ENCODE measurements at regions not wholly inside any gene's neighbourhood (a gene's known extent, or its start where the extent isn't known, plus 50 kb on each side); places are given as distances from the start of the nearest gene placed in this dataset.
"Not testable (repeated sequence)": the region's sequence is repeated elsewhere in the genome, so short reads cannot be mapped to it uniquely, and the experiment has no call there.

DNA sequence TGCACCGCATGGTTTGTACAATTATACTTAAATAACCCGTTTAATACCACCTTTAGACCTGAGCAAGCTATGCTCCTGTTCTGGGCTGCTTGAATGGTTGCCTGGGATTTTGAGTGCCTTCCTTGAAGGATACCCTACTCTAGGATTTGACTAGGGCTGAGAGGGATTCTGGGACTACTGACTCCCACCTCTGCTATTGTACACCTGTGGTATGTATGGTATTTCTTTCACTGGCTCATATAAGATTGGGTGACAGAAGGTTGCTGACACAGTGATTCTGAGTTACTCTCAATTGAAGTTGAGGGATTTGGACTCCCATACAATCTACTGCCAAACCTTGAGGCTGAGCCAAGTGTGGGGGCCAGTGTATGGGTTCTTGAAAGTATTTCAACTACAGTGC, 494.4 kb upstream of the SEMA3D start:
- peaks cover 3% of the 10 kb centered on the region for H3K9me3 Mint-ChIP-seq (ENCODE audit: insufficient read depth)
- Histone ChIP-seq H3K9ac (ENCODE audit: low read length) (no peak overlapping the region), H3K4me1 (ENCODE audit: control insufficient read depth in 2 of 2, insufficient read depth in 2 of 2, low read length in 2 of 2) (no peaks in the 10 kb centered on the region), H3K79me2 (ENCODE audit: control insufficient read depth, insufficient read depth, low read length) (no peaks in the 10 kb centered on the region), H4K20me1 (ENCODE audit: control insufficient read depth, insufficient read depth, low read length, poor library complexity, severe bottlenecking) (no peaks in the 10 kb centered on the region), H3K4me3 (ENCODE audit: control extremely low read depth in 1 of 5, extremely low read depth in 1 of 5, insufficient read depth in 1 of 5, low read depth in 2 of 5, low read length in 4 of 5) (no peak overlapping the region), H3K27ac (ENCODE audit: low read length in 2 of 2) (no peak overlapping the region), H3K9me3 (ENCODE audit: control extremely low read depth in 1 of 3, control insufficient read depth in 2 of 3, insufficient read depth in 1 of 3, low read length in 2 of 3) (peaks cover 0 to 14% (median 1%) of the 10 kb centered on the region in 3 donors), H3K27me3 (replicated peaks in 1 of 4; ENCODE audit: control extremely low read depth in 1 of 4, control insufficient read depth in 3 of 4, insufficient read depth in 4 of 4, low read length in 3 of 4) (no peaks in the 10 kb centered on the region), H3K36me3 (replicated peaks in 1 of 2; ENCODE audit: control extremely low read depth in 1 of 2, control insufficient read depth in 1 of 2, extremely low read depth in 1 of 2, insufficient read depth in 2 of 2, low read length in 1 of 2) (no peaks in the 10 kb centered on the region), H3K4me2 (replicated peaks; ENCODE audit: low read depth, low read length, poor library complexity, severe bottlenecking) (no peak overlapping the region), H2AFZ (ENCODE audit: insufficient read depth, low read depth, low read length, poor library complexity, severe bottlenecking) (no peak overlapping the region)
- H3K27me3 Mint-ChIP-seq = no peaks in the 10 kb centered on the region
- intact Hi-C loops (cut with micrococcal nuclease) = no loop called here
- no CpG with 5 or more reads among the region's 2 CpGs for WGBS (ENCODE audit: insufficient coverage)
- ChIA-PET POLR2A (no interaction called here), CTCF (no interaction called here)
- ATAC-seq (ENCODE audit: low read depth) (no peak), DNase-seq (no peak)
- TF ChIP-seq EZH2 (IDR thresholded peaks at IDR 0.05; ENCODE audit: borderline replicate concordance, insufficient read depth, low read depth, low read length, poor library complexity, severe bottlenecking) = no peak
- no peak for TF ChIP-seq CTCF (IDR thresholded peaks at IDR 0.05)
- no peak overlapping the region for H3K27ac Mint-ChIP-seq
- H3K4me3 Mint-ChIP-seq = no peak overlapping the region
- H3K4me1 Mint-ChIP-seq = no peaks in the 10 kb centered on the region

DNA sequence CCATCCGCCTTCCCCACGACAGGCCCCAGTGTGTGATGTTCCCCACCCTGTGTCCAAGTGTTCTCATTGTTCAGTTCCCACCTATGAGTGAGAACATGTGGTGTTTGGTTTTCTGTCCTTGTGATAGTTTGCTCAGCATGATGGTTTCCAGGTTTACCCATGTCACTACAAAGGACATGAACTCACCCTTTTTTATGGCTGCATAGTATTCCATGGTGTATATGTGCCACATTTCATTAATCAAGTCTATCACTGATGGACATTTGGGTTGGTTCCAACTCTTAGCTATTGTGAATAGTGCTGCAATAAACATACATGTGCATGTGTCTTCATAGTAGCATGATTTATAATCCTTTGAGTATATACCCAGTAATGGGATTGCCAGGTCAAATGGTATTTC, 488.2 kb upstream of the SEMA3D start:
- H3K36me3 ChIP-seq (replicated peaks in 1 of 2; ENCODE audit: control extremely low read depth in 1 of 2, control insufficient read depth in 1 of 2, extremely low read depth in 1 of 2, insufficient read depth in 2 of 2, low read length in 1 of 2); H3K9me3 Mint-ChIP-seq (ENCODE audit: insufficient read depth); H3K9me3 ChIP-seq (ENCODE audit: control extremely low read depth in 1 of 3, control insufficient read depth in 2 of 3, insufficient read depth in 1 of 3, low read length in 2 of 3); H3K4me2 ChIP-seq (replicated peaks; ENCODE audit: low read depth, low read length, poor library complexity, severe bottlenecking); ATAC-seq (ENCODE audit: low read depth); H3K27ac ChIP-seq (ENCODE audit: low read length in 2 of 2); POLR2A ChIA-PET; intact Hi-C loops (cut with micrococcal nuclease); H4K20me1 ChIP-seq (ENCODE audit: control insufficient read depth, insufficient read depth, low read length, poor library complexity, severe bottlenecking); H3K4me3 ChIP-seq (ENCODE audit: control extremely low read depth in 1 of 5, extremely low read depth in 1 of 5, insufficient read depth in 1 of 5, low read depth in 2 of 5, low read length in 4 of 5); H3K4me1 ChIP-seq (ENCODE audit: control insufficient read depth in 2 of 2, insufficient read depth in 2 of 2, low read length in 2 of 2); H3K9ac ChIP-seq (ENCODE audit: low read length); H3K27me3 Mint-ChIP-seq; H3K79me2 ChIP-seq (ENCODE audit: control insufficient read depth, insufficient read depth, low read length); CTCF ChIA-PET; H3K4me1 Mint-ChIP-seq; DNase-seq; H3K27me3 ChIP-seq (replicated peaks in 1 of 4; ENCODE audit: control extremely low read depth in 1 of 4, control insufficient read depth in 3 of 4, insufficient read depth in 4 of 4, low read length in 3 of 4); H3K27ac Mint-ChIP-seq; H2AFZ ChIP-seq (ENCODE audit: insufficient read depth, low read depth, low read length, poor library complexity, severe bottlenecking); H3K4me3 Mint-ChIP-seq: not testable (repeated sequence)
- WGBS (ENCODE audit: insufficient coverage) = 82% methylated on average over 2 of the region's 2 CpGs
